Esophagus muscularis mucosa (tissue), 4 donors: ENCODE measurements at regions not wholly inside any gene's neighbourhood (a gene's known extent, or its start where the extent isn't known, plus 50 kb on each side); places are given as distances from the start of the nearest gene placed in this dataset.

Experiments used
- EP300 ChIP-seq: sonication (generic); formaldehyde crosslinking; IDR thresholded peaks from one replicate; pipeline ENCODE4 v1.6.1; 2017; ENCODE audit warnings: antibody characterized with exemption
- POLR2AphosphoS5 ChIP-seq, 2 donors: sonication (generic); formaldehyde crosslinking; IDR thresholded peaks; one replicate each; pipeline ENCODE4 v1.6.1; 2017; ENCODE audit warnings: antibody characterized with exemption in 2 of 2
- TF ChIP-seq, protein P1 (sequence below), 3 experiments: fragments of 200-600 bp in 2 of 3; fragments of 450-650 bp in 1 of 3; sonication (generic) in 2 of 3; IDR thresholded peaks; one replicate each; pipeline ENCODE4 v1.5.1; 2017 to 2019; ENCODE audit warnings: antibody characterized with exemption in 3 of 3, mild to moderate bottlenecking in 2 of 3, moderate library complexity in 1 of 3

DNA sequence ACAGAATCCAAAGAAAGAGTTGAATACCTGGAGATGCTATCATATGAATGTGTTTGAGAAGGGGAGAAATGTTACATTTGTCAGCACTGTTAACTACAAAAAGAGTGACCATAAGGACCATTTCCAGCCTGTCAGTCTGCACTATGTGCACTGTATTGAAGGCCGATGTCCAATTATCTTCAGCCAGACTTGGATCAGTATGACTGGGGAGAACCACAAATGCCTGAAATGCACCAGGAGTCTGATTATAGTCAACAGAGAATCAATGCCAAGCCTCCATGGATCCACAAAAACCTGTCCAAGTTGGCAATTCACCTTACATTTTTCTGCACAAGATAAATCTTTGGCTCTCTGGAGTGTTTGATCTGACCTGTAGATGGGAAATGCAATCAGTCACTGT is 697.5 kb upstream of the SGCG start:
- TF ChIP-seq POLR2AphosphoS5 (IDR thresholded peaks at IDR 0.05) (no peak), EP300 (no peak)
- TF ChIP-seq, protein P1, sequence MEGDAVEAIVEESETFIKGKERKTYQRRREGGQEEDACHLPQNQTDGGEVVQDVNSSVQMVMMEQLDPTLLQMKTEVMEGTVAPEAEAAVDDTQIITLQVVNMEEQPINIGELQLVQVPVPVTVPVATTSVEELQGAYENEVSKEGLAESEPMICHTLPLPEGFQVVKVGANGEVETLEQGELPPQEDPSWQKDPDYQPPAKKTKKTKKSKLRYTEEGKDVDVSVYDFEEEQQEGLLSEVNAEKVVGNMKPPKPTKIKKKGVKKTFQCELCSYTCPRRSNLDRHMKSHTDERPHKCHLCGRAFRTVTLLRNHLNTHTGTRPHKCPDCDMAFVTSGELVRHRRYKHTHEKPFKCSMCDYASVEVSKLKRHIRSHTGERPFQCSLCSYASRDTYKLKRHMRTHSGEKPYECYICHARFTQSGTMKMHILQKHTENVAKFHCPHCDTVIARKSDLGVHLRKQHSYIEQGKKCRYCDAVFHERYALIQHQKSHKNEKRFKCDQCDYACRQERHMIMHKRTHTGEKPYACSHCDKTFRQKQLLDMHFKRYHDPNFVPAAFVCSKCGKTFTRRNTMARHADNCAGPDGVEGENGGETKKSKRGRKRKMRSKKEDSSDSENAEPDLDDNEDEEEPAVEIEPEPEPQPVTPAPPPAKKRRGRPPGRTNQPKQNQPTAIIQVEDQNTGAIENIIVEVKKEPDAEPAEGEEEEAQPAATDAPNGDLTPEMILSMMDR (IDR thresholded peaks at IDR 0.05): no peak
